ENCODE measurements at regions not wholly inside any gene's neighbourhood (a gene's known extent, or its start where the extent isn't known, plus 50 kb on each side); places are given as distances from the start of the nearest gene placed in this dataset.

DNA sequence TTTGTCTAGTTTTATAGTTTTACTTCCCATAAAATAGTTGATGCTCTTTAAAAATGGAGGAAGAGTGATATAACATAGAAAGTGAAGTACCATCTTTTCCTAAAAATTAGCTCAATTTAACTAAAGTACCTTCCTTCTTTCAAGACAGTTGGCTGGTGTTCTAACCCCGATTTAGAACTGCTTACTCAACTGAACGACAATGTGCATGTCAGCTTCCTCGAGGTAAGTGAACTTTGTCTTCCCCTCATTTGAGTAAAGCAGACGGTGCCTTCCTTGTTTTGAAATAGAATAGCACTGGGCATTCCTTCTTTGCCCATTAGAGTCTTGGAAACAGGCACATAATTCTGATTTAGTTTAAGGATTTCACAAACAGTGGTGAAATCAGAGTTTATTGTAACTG, 1519.2 kb downstream of the EFNB2 start:
- no peak for DNase-seq (ENCODE audit: low read depth)

DNA sequence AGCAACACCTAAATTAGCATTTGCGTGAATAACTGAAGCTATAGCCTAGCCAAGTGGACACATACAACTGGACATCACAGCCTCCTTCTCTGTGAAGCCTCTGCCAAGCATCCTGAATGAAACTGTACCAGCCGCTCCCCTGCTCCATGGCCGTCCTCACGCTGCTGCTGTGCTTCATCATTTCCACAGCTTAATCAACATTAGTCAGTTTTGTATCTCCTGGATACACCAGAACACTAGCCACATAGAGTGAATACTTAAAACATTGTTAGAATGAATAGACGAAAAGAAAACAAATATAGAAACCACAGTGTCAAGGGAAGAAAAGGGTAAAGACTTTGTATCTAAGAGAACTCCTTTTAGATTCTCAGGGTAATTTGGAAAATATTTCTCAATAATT, 1526.9 kb downstream of the EFNB2 start:
- no peak for DNase-seq (ENCODE audit: low read depth)
- TF ChIP-seq CTCF (IDR thresholded peaks at IDR 0.05; ENCODE audit: control insufficient read depth, insufficient read depth, low read depth, low read length, missing control alignments) = no peak
- H3K4me3 ChIP-seq (ENCODE audit: control insufficient read depth, low read depth, low read length) = no peak overlapping the region

More for the DNA sequence above, 1519.2 kb downstream of the EFNB2 start:
- TF ChIP-seq CTCF (IDR thresholded peaks at IDR 0.05; ENCODE audit: control insufficient read depth, insufficient read depth, low read depth, low read length, missing control alignments) = no peak
- H3K4me3 ChIP-seq (ENCODE audit: control insufficient read depth, low read depth, low read length) = no peak overlapping the region

DNA sequence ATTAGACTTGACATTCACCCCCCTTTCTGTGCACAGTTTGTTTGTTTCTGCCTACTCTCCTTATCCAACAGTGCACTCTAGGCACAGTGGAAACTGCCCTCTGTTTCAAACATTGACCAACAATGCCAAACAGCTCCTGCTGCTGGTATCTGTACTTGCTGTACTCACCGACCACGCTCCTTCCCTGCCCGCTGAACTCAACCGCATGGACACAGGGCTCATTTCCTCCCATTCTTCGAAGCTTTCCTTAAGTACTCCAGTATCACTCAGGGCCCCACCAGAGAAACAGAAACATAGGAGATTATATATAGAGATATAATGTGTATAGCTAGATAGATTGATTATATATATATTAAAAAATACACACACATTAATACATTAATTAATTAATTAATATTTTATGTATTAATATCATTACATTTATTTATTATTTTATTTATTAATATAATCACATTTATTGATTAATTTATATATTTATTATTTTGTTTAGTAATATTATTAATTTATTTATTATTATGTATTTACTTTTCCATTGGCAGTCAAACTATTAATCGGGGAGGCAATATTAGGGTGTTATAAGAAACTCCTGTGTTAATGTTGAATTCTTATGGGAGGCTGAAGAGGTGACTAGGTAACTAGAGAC, 1528.2 kb downstream of the EFNB2 start:
- TF ChIP-seq CTCF (IDR thresholded peaks at IDR 0.05; ENCODE audit: control insufficient read depth, insufficient read depth, low read depth, low read length, missing control alignments) = no peak
- no peak overlapping the region for H3K4me3 ChIP-seq (ENCODE audit: control insufficient read depth, low read depth, low read length)
- no peak for DNase-seq (ENCODE audit: low read depth)

- no peak for DNase-seq (ENCODE audit: low read depth)
- no peak overlapping the region for H3K4me3 ChIP-seq (ENCODE audit: control insufficient read depth, low read depth, low read length)
- no peak for TF ChIP-seq CTCF (IDR thresholded peaks at IDR 0.05; ENCODE audit: control insufficient read depth, insufficient read depth, low read depth, low read length, missing control alignments)
These were observed 1539.4 kb downstream of the EFNB2 start for GRCh38 chr13:104996022-104996421.

GRCh38 chr13:104993708-104994107, 1541.8 kb downstream of the EFNB2 start:
- no peak overlapping the region for H3K4me3 ChIP-seq (ENCODE audit: control insufficient read depth, low read depth, low read length)
- no peak for DNase-seq (ENCODE audit: low read depth)
- TF ChIP-seq CTCF (IDR thresholded peaks at IDR 0.05; ENCODE audit: control insufficient read depth, insufficient read depth, low read depth, low read length, missing control alignments) = no peak

DNA sequence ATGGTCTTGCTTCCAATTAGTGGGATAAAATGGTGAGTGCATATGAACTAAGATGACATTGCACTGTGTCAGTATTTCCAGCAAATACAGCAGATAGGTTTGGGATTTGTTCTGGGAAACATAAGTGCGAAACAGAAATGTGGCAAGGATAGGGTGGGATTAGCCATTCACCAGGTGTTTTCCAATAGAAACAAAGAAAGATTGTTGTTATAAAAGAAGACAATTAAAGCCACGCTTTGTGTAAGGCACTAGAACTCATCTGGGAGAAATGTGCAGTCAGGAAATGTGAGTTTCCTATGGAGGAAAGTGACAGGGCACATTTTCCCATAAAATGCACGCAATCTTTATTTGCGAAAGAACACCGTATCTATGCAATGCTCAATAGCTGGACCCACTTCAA, 1547.8 kb downstream of the EFNB2 start:
- DNase-seq (ENCODE audit: low read depth) = no peak
- H3K4me3 ChIP-seq (ENCODE audit: control insufficient read depth, low read depth, low read length) = no peak overlapping the region
- TF ChIP-seq CTCF (IDR thresholded peaks at IDR 0.05; ENCODE audit: control insufficient read depth, insufficient read depth, low read depth, low read length, missing control alignments) = no peak

All from AG09309 (cell line).